B cell (primary cell): ENCODE measurements at regions not wholly inside any gene's neighbourhood (a gene's known extent, or its start where the extent isn't known, plus 50 kb on each side); places are given as distances from the start of the nearest gene placed in this dataset.

Experiments
- ATAC-seq: fragments of 200-7000 bp; cut with Tn5 transposase; one replicate; pipeline ENCODE4 v1.10.0; 2021; ENCODE audit warnings: low read depth, mild to moderate bottlenecking, moderate number of reproducible peaks, moderate library complexity
- CTCF ChIA-PET: fragments of 350-600 bp; sonication (Branson Sonifier 250); formaldehyde crosslinking; loops from one replicate; lab custom pipeline; 2021; ENCODE audit warnings: antibody characterized with exemption, inconsistent platforms; lab: Charles Lee
- POLR2A ChIA-PET: fragments of 350-600 bp; sonication (Branson Sonifier 250); formaldehyde crosslinking; loops from one replicate; lab custom pipeline; 2021; ENCODE audit warnings: antibody characterized with exemption; lab: Charles Lee
- DNase-seq: peaks from one replicate; pipeline ENCODE4 v3.0.0; 2013
- H2AFZ ChIP-seq: 2 replicates; pipeline ENCODE4 v1.6.1; 2012; ENCODE audit warnings: mild to moderate bottlenecking, low read depth, low read length; ENCODE audit not compliant: insufficient read depth, poor library complexity, severe bottlenecking
- H3K27ac ChIP-seq, 2 donors: 1 replicate in 1 of 2; 2 replicates in 1 of 2; pipeline ENCODE4 v1.5.1; 2012 to 2013; ENCODE audit warnings: low read length in 2 of 2, mild to moderate bottlenecking in 2 of 2, moderate library complexity in 1 of 2
- H3K27me3 ChIP-seq, 4 experiments: fragments of 200-600 bp in 1 of 4; sonication (generic) in 1 of 4; replicated peaks in 1 of 4; 1 replicate in 2 of 4; 2 replicates in 2 of 4; pipeline versions ENCODE4 v1.6.1 to v1.7.0; 2013 to 2016; ENCODE audit warnings: low read length in 3 of 4, mild to moderate bottlenecking in 2 of 4, mixed read lengths in 1 of 4, moderate library complexity in 1 of 4; ENCODE audit not compliant: insufficient read depth in 4 of 4, control insufficient read depth in 3 of 4; ENCODE audit errors: control extremely low read depth in 1 of 4
- H3K36me3 ChIP-seq, 2 experiments: replicated peaks in 1 of 2; 1 replicate in 1 of 2; 2 replicates in 1 of 2; pipeline versions ENCODE4 v1.6.1 to v1.7.1; 2013; ENCODE audit warnings: low read length in 1 of 2; ENCODE audit not compliant: insufficient read depth in 2 of 2, control insufficient read depth in 1 of 2; ENCODE audit errors: control extremely low read depth in 1 of 2, extremely low read depth in 1 of 2
- H3K4me1 ChIP-seq, 2 donors: fragments of 200-600 bp in 1 of 2; sonication (generic) in 1 of 2; 1 replicate in 1 of 2; 2 replicates in 1 of 2; pipeline versions ENCODE4 v1.5.1 to v1.6.1; 2013 to 2017; ENCODE audit warnings: low read length in 2 of 2; ENCODE audit not compliant: control insufficient read depth in 2 of 2, insufficient read depth in 2 of 2
- H3K4me2 ChIP-seq: replicated peaks from 2 replicates; pipeline ENCODE3; 2012; ENCODE audit warnings: mild to moderate bottlenecking, low read depth, low read length; ENCODE audit not compliant: poor library complexity, severe bottlenecking
- H3K4me3 ChIP-seq, 5 experiments: fragments of 200-600 bp in 1 of 5; sonication (generic) in 1 of 5; 1 replicate in 3 of 5; 2 replicates in 2 of 5; pipeline versions ENCODE4 v1.5.1 to v1.7.0; 2011 to 2016; ENCODE audit warnings: low read length in 4 of 5, mild to moderate bottlenecking in 4 of 5, low read depth in 2 of 5, control low read depth in 1 of 5, moderate library complexity in 1 of 5; ENCODE audit not compliant: insufficient read depth in 1 of 5; ENCODE audit errors: control extremely low read depth in 1 of 5, extremely low read depth in 1 of 5
- H3K79me2 ChIP-seq: fragments of 200-600 bp; sonication (generic); one replicate; pipeline ENCODE4 v1.6.0; 2016; ENCODE audit warnings: low read length; ENCODE audit not compliant: control insufficient read depth, insufficient read depth
- H3K9ac ChIP-seq: fragments of 200-600 bp; sonication (generic); 2 replicates; pipeline ENCODE4 v1.6.1; 2017; ENCODE audit warnings: mild to moderate bottlenecking, low read length, moderate library complexity
- H3K9me3 ChIP-seq, 3 donors: one replicate each; pipeline versions ENCODE4 v1.6.1 to v1.7.1; 2013; ENCODE audit warnings: low read length in 2 of 3; ENCODE audit not compliant: control insufficient read depth in 2 of 3, insufficient read depth in 1 of 3; ENCODE audit errors: control extremely low read depth in 1 of 3
- H4K20me1 ChIP-seq: 2 replicates; pipeline ENCODE4 v1.6.0; 2012; ENCODE audit warnings: mild to moderate bottlenecking, low read length; ENCODE audit not compliant: insufficient read depth, control insufficient read depth, poor library complexity, severe bottlenecking
- H3K27ac Mint-ChIP-seq: one replicate; pipeline ENCODE4 v1.8.0; 2021; ENCODE audit warnings: mixed read lengths
- H3K27me3 Mint-ChIP-seq: one replicate; pipeline ENCODE4 v1.8.0; 2021; ENCODE audit warnings: mixed read lengths
- H3K4me1 Mint-ChIP-seq: one replicate; pipeline ENCODE4 v1.8.0; 2021; ENCODE audit warnings: mixed read lengths
- H3K4me3 Mint-ChIP-seq: one replicate; pipeline ENCODE4 v1.8.0; 2021; ENCODE audit warnings: mixed read lengths
- H3K9me3 Mint-ChIP-seq: one replicate; pipeline ENCODE4 v1.8.0; 2022; ENCODE audit warnings: mixed read lengths; ENCODE audit not compliant: insufficient read depth
- CTCF ChIP-seq: fragments of 200-600 bp; IDR thresholded peaks from one replicate; pipeline ENCODE4 v1.8.0; 2022; ENCODE audit warnings: antibody characterized with exemption, mild to moderate bottlenecking
- EZH2 ChIP-seq: IDR thresholded peaks from 2 replicates; pipeline ENCODE4 v1.6.1; 2012; ENCODE audit warnings: borderline replicate concordance, low read depth, mild to moderate bottlenecking, moderate library complexity, low read length; ENCODE audit not compliant: insufficient read depth, poor library complexity, severe bottlenecking
- WGBS: methylation state at CpG from one replicate; pipeline ENCODE4 v1.1.5; 2013; ENCODE audit warnings: missing lambda C conversion rate; ENCODE audit not compliant: insufficient coverage; 5-methylcytosine and 5-hydroxymethylcytosine counted together
- intact Hi-C: fragments of 100-400 bp; cut with micrococcal nuclease; formaldehyde crosslinking; loops from one replicate; pipeline ENCODE4 v1.10.0; 2022

DNA sequence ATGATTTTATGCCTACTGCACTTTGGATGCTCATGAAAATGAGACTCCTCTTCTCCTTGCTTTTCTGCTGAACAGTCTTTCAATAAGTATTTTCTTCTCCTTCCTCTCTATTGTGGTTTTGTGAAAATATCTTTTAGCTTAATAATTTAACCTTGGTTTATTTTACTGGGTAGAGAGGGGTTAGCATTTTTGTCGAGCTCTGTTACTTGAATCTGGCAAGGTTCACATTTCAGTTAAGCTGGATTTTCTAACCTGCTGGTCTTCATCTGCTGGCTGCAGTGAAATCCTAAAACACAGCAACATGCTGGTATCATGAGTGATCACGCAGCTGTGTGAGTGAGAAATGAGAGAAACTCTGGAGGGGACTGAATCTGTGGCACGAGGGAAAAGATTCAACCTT lies 222.7 kb upstream of the NOX3 start:
- no peaks in the 10 kb centered on the region for H3K9me3 ChIP-seq
- H3K9me3 Mint-ChIP-seq: no peaks in the 10 kb centered on the region
- CTCF ChIA-PET: no interaction called here
- intact Hi-C loops: no loop called here
- H3K36me3 ChIP-seq: no peaks in the 10 kb centered on the region
- H3K27me3 Mint-ChIP-seq: no peaks in the 10 kb centered on the region
- no peak overlapping the region for H3K27ac Mint-ChIP-seq
- no peaks in the 10 kb centered on the region for H4K20me1 ChIP-seq
- H3K4me3 ChIP-seq: no peak overlapping the region
- no peaks in the 10 kb centered on the region for H3K4me1 ChIP-seq
- H3K27me3 ChIP-seq: no peaks in the 10 kb centered on the region
- H3K4me2 ChIP-seq: no peak overlapping the region
- 83% methylated on average over 1 of the region's 3 CpGs for WGBS
- H3K9ac ChIP-seq: no peak overlapping the region
- no peak overlapping the region for H3K4me3 Mint-ChIP-seq
- POLR2A ChIA-PET: no interaction called here
- H3K27ac ChIP-seq: no peak overlapping the region
- DNase-seq (no peak), ATAC-seq (no peak)
- H3K4me1 Mint-ChIP-seq: no peaks in the 10 kb centered on the region
- TF ChIP-seq CTCF (no peak), EZH2 (no peak)
- H2AFZ ChIP-seq: no peak overlapping the region
- H3K79me2 ChIP-seq: no peaks in the 10 kb centered on the region

- H3K4me3 ChIP-seq: no peak overlapping the region
- no peaks in the 10 kb centered on the region for H3K4me1 ChIP-seq
- no peaks in the 10 kb centered on the region for H3K4me1 Mint-ChIP-seq
- DNase-seq (no peak), ATAC-seq (no peak)
- intact Hi-C loops: no loop called here
- H3K36me3 ChIP-seq: no peaks in the 10 kb centered on the region
- no peaks in the 10 kb centered on the region for H4K20me1 ChIP-seq
- POLR2A ChIA-PET: no interaction called here
- no peak overlapping the region for H2AFZ ChIP-seq
- TF ChIP-seq CTCF (no peak), EZH2 (no peak)
- H3K9me3 ChIP-seq: no peaks in the 10 kb centered on the region
- no peaks in the 10 kb centered on the region for H3K79me2 ChIP-seq
- no peaks in the 10 kb centered on the region for H3K27me3 ChIP-seq
- no peak overlapping the region for H3K27ac ChIP-seq
- H3K4me3 Mint-ChIP-seq: no peak overlapping the region
- no peak overlapping the region for H3K27ac Mint-ChIP-seq
- CTCF ChIA-PET: no interaction called here
- no peak overlapping the region for H3K4me2 ChIP-seq
- no peak overlapping the region for H3K9ac ChIP-seq
- no peaks in the 10 kb centered on the region for H3K9me3 Mint-ChIP-seq
- WGBS: 100% methylated on average over 1 of the region's 2 CpGs
- H3K27me3 Mint-ChIP-seq: peaks cover 3% of the 10 kb centered on the region
Observed at GRCh38 chr6:155676346-155676745, 220.7 kb upstream of the NOX3 start.
